SK-N-SH (cell line): ENCODE measurements at regions not wholly inside any gene's neighbourhood (a gene's known extent, or its start where the extent isn't known, plus 50 kb on each side); places are given as distances from the start of the nearest gene placed in this dataset.

ENCODE experiments used
- CTCF ChIA-PET: fragments of 300-600, 350-600 bp; formaldehyde crosslinking; extraction: SDS; loops from one replicate; lab custom pipeline; 2021; lab: Yijun Ruan, JAX
- POLR2A ChIA-PET: fragments of 350-600 bp; sonication (Branson Sonifier 250); formaldehyde crosslinking; extraction: SDS; loops from one replicate; lab custom pipeline; 2020; ENCODE audit warnings: antibody characterized with exemption, inconsistent platforms; lab: Yijun Ruan, JAX
- DNase-seq: peaks from one replicate; pipeline ENCODE4 v3.0.0; 2012
- H2AFZ ChIP-seq: fragments of 200-600 bp; sonication (generic); 2 replicates; pipeline ENCODE4 v1.8.1; 2016; ENCODE audit warnings: antibody characterized with exemption, mild to moderate bottlenecking, low read depth
- H3F3A ChIP-seq: fragments of 200-600 bp; sonication (generic); replicated peaks from 2 replicates; pipeline ENCODE3; 2016; ENCODE audit warnings: antibody characterized with exemption, mild to moderate bottlenecking; ENCODE audit not compliant: insufficient read depth
- H3K27ac ChIP-seq, 2 experiments: fragments of 200-500 bp in 1 of 2; fragments of 200-600 bp in 1 of 2; sonication (Bioruptor generic) in 1 of 2; sonication (generic), shearing (Covaris generic) in 1 of 2; 2 replicates each; pipeline versions ENCODE4 v1.5.1 to v1.6.1; 2014 to 2016; ENCODE audit warnings: low read depth in 2 of 2, inconsistent platforms in 1 of 2, low read length in 1 of 2, mild to moderate bottlenecking in 1 of 2, mixed read lengths in 1 of 2
- H3K27me3 ChIP-seq: fragments of 200-600 bp; sonication (generic), shearing (Covaris generic); 2 replicates; pipeline ENCODE4 v1.6.1; 2016; ENCODE audit warnings: mixed run types; ENCODE audit not compliant: insufficient read depth
- H3K36me3 ChIP-seq, 2 experiments: fragments of 200-500 bp in 1 of 2; fragments of 200-600 bp in 1 of 2; sonication (Bioruptor generic) in 1 of 2; sonication (generic) in 1 of 2; replicated peaks in 1 of 2; 2 replicates each; pipeline versions ENCODE3 to v1.5.1; 2014 to 2016; ENCODE audit warnings: low read length in 1 of 2, mild to moderate bottlenecking in 1 of 2; ENCODE audit not compliant: insufficient read depth in 2 of 2, control insufficient read depth in 1 of 2
- H3K4me1 ChIP-seq, 2 experiments: fragments of 200-500 bp in 1 of 2; fragments of 200-600 bp in 1 of 2; sonication (Bioruptor generic) in 1 of 2; sonication (generic), shearing (Covaris generic) in 1 of 2; 2 replicates each; pipeline versions ENCODE4 v1.5.1 to v1.6.1; 2014 to 2016; ENCODE audit warnings: low read depth in 1 of 2, low read length in 1 of 2, mixed run types in 1 of 2; ENCODE audit not compliant: insufficient read depth in 2 of 2, control insufficient read depth in 1 of 2
- H3K4me2 ChIP-seq: fragments of 200-600 bp; sonication (generic), shearing (Covaris generic); 2 replicates; pipeline ENCODE4 v1.6.1; 2017; ENCODE audit warnings: mixed run types
- H3K4me3 ChIP-seq, 2 experiments: fragments of 200-500 bp in 1 of 2; fragments of 200-600 bp in 1 of 2; sonication (Bioruptor generic) in 1 of 2; sonication (generic), shearing (Covaris generic) in 1 of 2; 2 replicates each; pipeline versions ENCODE4 v1.5.1 to v1.8.1; 2014 to 2016; ENCODE audit warnings: low read depth in 2 of 2, inconsistent platforms in 1 of 2, low read length in 1 of 2, mild to moderate bottlenecking in 1 of 2, mixed read lengths in 1 of 2, moderate library complexity in 1 of 2
- H3K79me2 ChIP-seq: fragments of 200-600 bp; sonication (generic); 2 replicates; pipeline ENCODE4 v1.8.1; 2017; ENCODE audit warnings: mild to moderate bottlenecking; ENCODE audit not compliant: insufficient read depth
- H3K9ac ChIP-seq: fragments of 200-600 bp; sonication (generic); 2 replicates; pipeline ENCODE4 v1.6.1; 2017; ENCODE audit warnings: mixed run types
- H3K9me2 ChIP-seq: fragments of 200-600 bp; sonication (generic); 2 replicates; pipeline ENCODE4 v1.6.1; 2017; ENCODE audit warnings: mixed run types
- H3K9me3 ChIP-seq: fragments of 200-600 bp; sonication (generic); 2 replicates; pipeline ENCODE4 v1.6.1; 2017; ENCODE audit warnings: mixed run types, mild to moderate bottlenecking, moderate library complexity
- H4K20me1 ChIP-seq: fragments of 200-600 bp; sonication (generic); 2 replicates; pipeline ENCODE4 v1.6.1; 2017; ENCODE audit warnings: mild to moderate bottlenecking, mixed run types; ENCODE audit not compliant: insufficient read depth
- CHD2 ChIP-seq: fragments of 150-350 bp; IDR thresholded peaks from 2 replicates; pipeline ENCODE4 v1.6.1; 2018; ENCODE audit warnings: low read length; ENCODE audit not compliant: partially characterized antibody
- EP300 ChIP-seq, 2 experiments: IDR thresholded peaks; 2 replicates each; pipeline versions ENCODE4 v1.4.0 to v1.6.1; 2012; ENCODE audit warnings: borderline replicate concordance in 1 of 2, low read depth in 1 of 2, low read length in 1 of 2
- EZH2phosphoT487 ChIP-seq: fragments of 200-600 bp; sonication (generic); IDR thresholded peaks from 2 replicates; pipeline ENCODE4 v1.6.1; 2017; ENCODE audit warnings: low read depth, mixed run types, mild to moderate bottlenecking, antibody characterized with exemption, moderate library complexity, borderline replicate concordance
- FOXM1 ChIP-seq: IDR thresholded peaks from 2 replicates; pipeline ENCODE4 v1.4.0; 2012; ENCODE audit warnings: low read depth, mild to moderate bottlenecking
- IRF3 ChIP-seq: fragments of 150-350 bp; IDR thresholded peaks from 2 replicates; pipeline ENCODE4 v1.6.1; 2016; ENCODE audit warnings: mild to moderate bottlenecking, low read depth, low read length
- MAX ChIP-seq: IDR thresholded peaks from 2 replicates; pipeline ENCODE4 v1.4.0; 2012; ENCODE audit warnings: low read depth
- NRF1 ChIP-seq: IDR thresholded peaks from 2 replicates; pipeline ENCODE4 v1.6.1; 2012; ENCODE audit warnings: low read depth, mild to moderate bottlenecking, low read length
- PBX3 ChIP-seq: IDR thresholded peaks from 2 replicates; pipeline ENCODE4; 2012
- POLR2AphosphoS5 ChIP-seq: IDR thresholded peaks from 2 replicates; pipeline ENCODE4 v1.6.1; 2012; ENCODE audit warnings: low read depth, low read length
- RXRA ChIP-seq: IDR thresholded peaks from 2 replicates; pipeline ENCODE4 v1.4.0; 2012; ENCODE audit warnings: low read depth, mild to moderate bottlenecking, borderline replicate concordance
- SIN3A ChIP-seq: IDR thresholded peaks from 2 replicates; pipeline ENCODE4 v1.6.1; 2012; ENCODE audit warnings: low read depth, mild to moderate bottlenecking, low read length, moderate library complexity, borderline replicate concordance
- SMC3 ChIP-seq: IDR thresholded peaks from 2 replicates; pipeline ENCODE4 v1.6.1; 2012; ENCODE audit warnings: low read depth, low read length, improper control_type of control experiment
- TAF1 ChIP-seq: IDR thresholded peaks from 2 replicates; pipeline ENCODE4 v1.6.1; 2012; ENCODE audit warnings: low read depth, mild to moderate bottlenecking, low read length, moderate library complexity, borderline replicate concordance
- TCF12 ChIP-seq: IDR thresholded peaks from 2 replicates; pipeline ENCODE4 v1.4.0; 2012
- USF1 ChIP-seq: IDR thresholded peaks from 2 replicates; pipeline ENCODE4 v1.4.0; 2012; ENCODE audit warnings: low read depth, borderline replicate concordance
- YY1 ChIP-seq: IDR thresholded peaks from 2 replicates; pipeline ENCODE4 v1.4.0; 2012; ENCODE audit warnings: low read depth, mild to moderate bottlenecking
- WGBS: methylation state at CpG from one replicate; pipeline ENCODE4 v1.1.6; 2017; ENCODE audit warnings: low lambda C conversion rate; 5-methylcytosine and 5-hydroxymethylcytosine counted together

- Histone ChIP-seq H3K27me3 (no peaks in the 10 kb centered on the region), H3K36me3 (no peaks in the 10 kb centered on the region)
- CTCF ChIA-PET = no interaction called here
- TF ChIP-seq IRF3 = no peak
- no peak for TF ChIP-seq SIN3A
- no peak for TF ChIP-seq FOXM1
- TF ChIP-seq, all 33 proteins: peak for 0
- no peaks in the 10 kb centered on the region for H4K20me1 ChIP-seq
- H3K4me1 ChIP-seq = no peaks in the 10 kb centered on the region
- H3K79me2 ChIP-seq = no peaks in the 10 kb centered on the region
- no peaks in the 10 kb centered on the region for H3K9me3 ChIP-seq
- no peak overlapping the region for H3K27ac ChIP-seq
- POLR2A ChIA-PET = no interaction called here
- no peak overlapping the region for H3K4me2 ChIP-seq
- H3F3A ChIP-seq = no peaks in the 10 kb centered on the region
- H3K4me3 ChIP-seq = no peak overlapping the region
- no peak overlapping the region for H3K9ac ChIP-seq
- no peaks in the 10 kb centered on the region for H3K9me2 ChIP-seq
- WGBS = 21% methylated on average over 3 of the region's 3 CpGs
- no peak for DNase-seq
- no peak overlapping the region for H2AFZ ChIP-seq
Measured at GRCh38 chr2:21836261-21836660, 712.5 kb downstream of the TDRD15 start.

DNA sequence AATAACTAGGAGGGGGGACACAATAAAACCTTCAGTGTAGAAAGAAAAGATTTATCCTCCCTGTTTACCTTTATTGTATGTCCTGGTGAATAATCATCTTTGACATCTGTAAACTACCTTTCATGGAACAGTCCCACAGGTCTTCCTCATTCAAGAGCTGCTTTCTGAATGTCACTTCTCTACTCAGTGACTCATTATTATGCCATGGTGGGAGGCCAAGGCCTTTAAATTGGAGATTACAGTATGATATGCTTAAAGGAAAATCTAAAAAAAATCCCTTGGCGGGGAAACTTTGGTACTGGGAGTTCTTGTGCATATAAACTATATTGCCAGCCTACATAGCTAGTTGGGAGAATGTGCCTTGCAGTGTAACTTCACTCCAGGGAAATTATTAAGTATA is 713.0 kb downstream of the TDRD15 start:
- Histone ChIP-seq H3F3A (no peaks in the 10 kb centered on the region), H2AFZ (no peak overlapping the region), H3K27ac (no peak overlapping the region), H3K4me3 (no peak overlapping the region), H3K4me1 (no peaks in the 10 kb centered on the region), H3K36me3 (no peaks in the 10 kb centered on the region), H3K27me3 (no peaks in the 10 kb centered on the region), H3K9me3 (no peaks in the 10 kb centered on the region), H3K9me2 (no peaks in the 10 kb centered on the region), H3K79me2 (no peaks in the 10 kb centered on the region), H3K9ac (no peak overlapping the region), H4K20me1 (no peaks in the 10 kb centered on the region), H3K4me2 (no peak overlapping the region)
- ChIA-PET CTCF (interaction anchor here (0.6 kb wide), 1 partner anchor 689 kb away, joined by 3 read pairs; no protein-coding TSS in a partner anchor), POLR2A (no interaction called here)
- 24% methylated on average over 1 of the region's 1 CpG for WGBS
- TF ChIP-seq CHD2 = no peak
- no peak for TF ChIP-seq POLR2AphosphoS5
- DNase-seq = no peak

GRCh38 chr2:21837168-21837960 is 713.6 kb downstream of the TDRD15 start:
- WGBS = 10% methylated on average over 5 of the region's 5 CpGs
- Histone ChIP-seq H3K9me2 (no peaks in the 10 kb centered on the region), H4K20me1 (no peaks in the 10 kb centered on the region), H2AFZ (no peak overlapping the region), H3K27me3 (no peaks in the 10 kb centered on the region), H3K36me3 (no peaks in the 10 kb centered on the region), H3K79me2 (no peaks in the 10 kb centered on the region), H3K9ac (no peak overlapping the region), H3K27ac (no peak overlapping the region), H3K4me2 (no peak overlapping the region), H3F3A (no peaks in the 10 kb centered on the region), H3K4me1 (no peaks in the 10 kb centered on the region), H3K9me3 (no peaks in the 10 kb centered on the region), H3K4me3 (no peak overlapping the region)
- DNase-seq = no peak
- ChIA-PET POLR2A (no interaction called here), CTCF (interaction anchor here (0.6 to 0.8 kb wide), 3 partner anchors 21 to 689 kb away, joined by 3 to 4 read pairs (median 3); no protein-coding TSS in a partner anchor)
- no peak for TF ChIP-seq MAX
- no peak for TF ChIP-seq CHD2
- TF ChIP-seq RXRA = no peak
- TF ChIP-seq IRF3 = no peak
- TF ChIP-seq TAF1 = no peak
- TF ChIP-seq TCF12 = no peak
- TF ChIP-seq PBX3 = no peak
- TF ChIP-seq EP300 (IDR thresholded peaks at IDR 0.05; ENCODE audit: borderline replicate concordance in 1 of 2, low read depth in 1 of 2, low read length in 1 of 2) = no peak
- no peak for TF ChIP-seq YY1
- no peak for TF ChIP-seq EZH2phosphoT487
- TF ChIP-seq USF1 = no peak
- TF ChIP-seq SMC3 = no peak
- TF ChIP-seq SIN3A = no peak
- no peak for TF ChIP-seq NRF1
